SK-N-SH (cell line): ENCODE measurements at regions not wholly inside any gene's neighbourhood (a gene's known extent, or its start where the extent isn't known, plus 50 kb on each side); places are given as distances from the start of the nearest gene placed in this dataset.

Source experiments
- CTCF ChIA-PET: fragments of 300-600, 350-600 bp; formaldehyde crosslinking; extraction: SDS; loops from one replicate; lab custom pipeline; 2021; lab: Yijun Ruan, JAX
- POLR2A ChIA-PET: fragments of 350-600 bp; sonication (Branson Sonifier 250); formaldehyde crosslinking; extraction: SDS; loops from one replicate; lab custom pipeline; 2020; ENCODE audit warnings: antibody characterized with exemption, inconsistent platforms; lab: Yijun Ruan, JAX
- DNase-seq: peaks from one replicate; pipeline ENCODE4 v3.0.0; 2012
- H2AFZ ChIP-seq: fragments of 200-600 bp; sonication (generic); 2 replicates; pipeline ENCODE4 v1.8.1; 2016; ENCODE audit warnings: antibody characterized with exemption, mild to moderate bottlenecking, low read depth
- H3F3A ChIP-seq: fragments of 200-600 bp; sonication (generic); replicated peaks from 2 replicates; pipeline ENCODE3; 2016; ENCODE audit warnings: antibody characterized with exemption, mild to moderate bottlenecking; ENCODE audit not compliant: insufficient read depth
- H3K27ac ChIP-seq, 2 experiments: fragments of 200-500 bp in 1 of 2; fragments of 200-600 bp in 1 of 2; sonication (Bioruptor generic) in 1 of 2; sonication (generic), shearing (Covaris generic) in 1 of 2; 2 replicates each; pipeline versions ENCODE4 v1.5.1 to v1.6.1; 2014 to 2016; ENCODE audit warnings: low read depth in 2 of 2, inconsistent platforms in 1 of 2, low read length in 1 of 2, mild to moderate bottlenecking in 1 of 2, mixed read lengths in 1 of 2
- H3K27me3 ChIP-seq: fragments of 200-600 bp; sonication (generic), shearing (Covaris generic); 2 replicates; pipeline ENCODE4 v1.6.1; 2016; ENCODE audit warnings: mixed run types; ENCODE audit not compliant: insufficient read depth
- H3K36me3 ChIP-seq, 2 experiments: fragments of 200-500 bp in 1 of 2; fragments of 200-600 bp in 1 of 2; sonication (Bioruptor generic) in 1 of 2; sonication (generic) in 1 of 2; replicated peaks in 1 of 2; 2 replicates each; pipeline versions ENCODE3 to v1.5.1; 2014 to 2016; ENCODE audit warnings: low read length in 1 of 2, mild to moderate bottlenecking in 1 of 2; ENCODE audit not compliant: insufficient read depth in 2 of 2, control insufficient read depth in 1 of 2
- H3K4me1 ChIP-seq, 2 experiments: fragments of 200-500 bp in 1 of 2; fragments of 200-600 bp in 1 of 2; sonication (Bioruptor generic) in 1 of 2; sonication (generic), shearing (Covaris generic) in 1 of 2; 2 replicates each; pipeline versions ENCODE4 v1.5.1 to v1.6.1; 2014 to 2016; ENCODE audit warnings: low read depth in 1 of 2, low read length in 1 of 2, mixed run types in 1 of 2; ENCODE audit not compliant: insufficient read depth in 2 of 2, control insufficient read depth in 1 of 2
- H3K4me2 ChIP-seq: fragments of 200-600 bp; sonication (generic), shearing (Covaris generic); 2 replicates; pipeline ENCODE4 v1.6.1; 2017; ENCODE audit warnings: mixed run types
- H3K4me3 ChIP-seq, 2 experiments: fragments of 200-500 bp in 1 of 2; fragments of 200-600 bp in 1 of 2; sonication (Bioruptor generic) in 1 of 2; sonication (generic), shearing (Covaris generic) in 1 of 2; 2 replicates each; pipeline versions ENCODE4 v1.5.1 to v1.8.1; 2014 to 2016; ENCODE audit warnings: low read depth in 2 of 2, inconsistent platforms in 1 of 2, low read length in 1 of 2, mild to moderate bottlenecking in 1 of 2, mixed read lengths in 1 of 2, moderate library complexity in 1 of 2
- H3K79me2 ChIP-seq: fragments of 200-600 bp; sonication (generic); 2 replicates; pipeline ENCODE4 v1.8.1; 2017; ENCODE audit warnings: mild to moderate bottlenecking; ENCODE audit not compliant: insufficient read depth
- H3K9ac ChIP-seq: fragments of 200-600 bp; sonication (generic); 2 replicates; pipeline ENCODE4 v1.6.1; 2017; ENCODE audit warnings: mixed run types
- H3K9me2 ChIP-seq: fragments of 200-600 bp; sonication (generic); 2 replicates; pipeline ENCODE4 v1.6.1; 2017; ENCODE audit warnings: mixed run types
- H3K9me3 ChIP-seq: fragments of 200-600 bp; sonication (generic); 2 replicates; pipeline ENCODE4 v1.6.1; 2017; ENCODE audit warnings: mixed run types, mild to moderate bottlenecking, moderate library complexity
- H4K20me1 ChIP-seq: fragments of 200-600 bp; sonication (generic); 2 replicates; pipeline ENCODE4 v1.6.1; 2017; ENCODE audit warnings: mild to moderate bottlenecking, mixed run types; ENCODE audit not compliant: insufficient read depth
- EP300 ChIP-seq, 2 experiments: IDR thresholded peaks; 2 replicates each; pipeline versions ENCODE4 v1.4.0 to v1.6.1; 2012; ENCODE audit warnings: borderline replicate concordance in 1 of 2, low read depth in 1 of 2, low read length in 1 of 2
- FOSL2 ChIP-seq: IDR thresholded peaks from 2 replicates; pipeline ENCODE4 v1.4.0; 2012; ENCODE audit warnings: low read depth, mild to moderate bottlenecking, moderate library complexity, borderline replicate concordance
- GABPA ChIP-seq: IDR thresholded peaks from 2 replicates; pipeline ENCODE4 v1.4.0; 2012; ENCODE audit warnings: low read depth, mild to moderate bottlenecking
- JUND ChIP-seq: IDR thresholded peaks from 2 replicates; pipeline ENCODE4 v1.4.0; 2012
- NFIC ChIP-seq: IDR thresholded peaks from 2 replicates; pipeline ENCODE4 v1.4.0; 2012; ENCODE audit warnings: borderline replicate concordance
- USF1 ChIP-seq: IDR thresholded peaks from 2 replicates; pipeline ENCODE4 v1.4.0; 2012; ENCODE audit warnings: low read depth, borderline replicate concordance
- USF2 ChIP-seq: fragments of 150-350 bp; IDR thresholded peaks from 2 replicates; pipeline ENCODE4 v1.6.1; 2017; ENCODE audit warnings: antibody characterized with exemption, low read length, low read depth, borderline replicate concordance
- WGBS: methylation state at CpG from one replicate; pipeline ENCODE4 v1.1.6; 2017; ENCODE audit warnings: low lambda C conversion rate; 5-methylcytosine and 5-hydroxymethylcytosine counted together

GRCh38 chrX:97858592-97858991 is 974.9 kb downstream of the RPA4 start:
- Histone ChIP-seq H2AFZ (no peak overlapping the region), H3K4me1 (no peaks in the 10 kb centered on the region; a peak in 1 of 4 replicates), H4K20me1 (no peaks in the 10 kb centered on the region), H3F3A (no peaks in the 10 kb centered on the region), H3K9me3 (no peaks in the 10 kb centered on the region), H3K9me2 (no peaks in the 10 kb centered on the region), H3K27ac (no peak overlapping the region), H3K9ac (no peak overlapping the region), H3K79me2 (no peaks in the 10 kb centered on the region), H3K4me3 (no peak overlapping the region), H3K4me2 (no peak overlapping the region), H3K27me3 (no peaks in the 10 kb centered on the region), H3K36me3 (no peaks in the 10 kb centered on the region)
- WGBS, result 32% methylated on average over 1 of the region's 1 CpG
- CTCF ChIA-PET, result no interaction called here
- TF ChIP-seq NFIC (no peak), FOSL2 (peak; percentile 13; the same call in 1 of the 2 replicates), JUND (0 out of 2 replicates have a peak, but pooled peaks have one; percentile 0)
- POLR2A ChIA-PET, result no interaction called here
- no peak for DNase-seq

GRCh38 chrX:97860226-97860625 is 976.5 kb downstream of the RPA4 start:
- no peak for TF ChIP-seq USF1
- no peak for TF ChIP-seq EP300 (IDR thresholded peaks at IDR 0.05; ENCODE audit: borderline replicate concordance in 1 of 2, low read depth in 1 of 2, low read length in 1 of 2)
- POLR2A ChIA-PET, result no interaction called here
- Histone ChIP-seq H3K27me3 (no peaks in the 10 kb centered on the region), H3K9me2 (no peaks in the 10 kb centered on the region), H3K9me3 (no peaks in the 10 kb centered on the region), H2AFZ (no peak overlapping the region; the same call in 1 of the 2 replicates), H3K36me3 (no peaks in the 10 kb centered on the region), H4K20me1 (no peaks in the 10 kb centered on the region), H3F3A (no peaks in the 10 kb centered on the region), H3K4me1 (no peaks in the 10 kb centered on the region), H3K4me3 (no peak overlapping the region), H3K9ac (no peak overlapping the region), H3K79me2 (no peaks in the 10 kb centered on the region), H3K4me2 (no peak overlapping the region), H3K27ac (no peak overlapping the region)
- no peak for DNase-seq
- CTCF ChIA-PET, result no interaction called here
- WGBS, result 50% methylated on average over 1 of the region's 1 CpG

GRCh38 chrX:97863261-97863660 is 979.6 kb downstream of the RPA4 start:
- Histone ChIP-seq H3K9ac (no peak overlapping the region), H3K9me3 (no peaks in the 10 kb centered on the region), H2AFZ (no peak overlapping the region), H3K27ac (no peak overlapping the region), H3K27me3 (no peaks in the 10 kb centered on the region), H3F3A (no peaks in the 10 kb centered on the region), H3K9me2 (no peaks in the 10 kb centered on the region), H3K36me3 (no peaks in the 10 kb centered on the region), H3K4me2 (no peak overlapping the region), H3K4me1 (no peaks in the 10 kb centered on the region), H3K79me2 (no peaks in the 10 kb centered on the region), H4K20me1 (no peaks in the 10 kb centered on the region), H3K4me3 (no peak overlapping the region)
- no peak for DNase-seq
- 61% methylated on average over 3 of the region's 3 CpGs for WGBS
- TF ChIP-seq USF2 (no peak), GABPA (no peak)
- CTCF ChIA-PET, result no interaction called here
- POLR2A ChIA-PET, result no interaction called here
